Stimulated activated CD4-positive, alpha-beta T cell treated with anti-CD3 and anti-CD28 coated beads, Interleukin-12 subunit alpha, Interleukin-12 subunit beta, amount 100 ng/mL, for 48 hours (primary cell): ENCODE measurements at regions not wholly inside any gene's neighbourhood (a gene's known extent, or its start where the extent isn't known, plus 50 kb on each side); places are given as distances from the start of the nearest gene placed in this dataset.
"Not testable (repeated sequence)": the region's sequence is repeated elsewhere in the genome, so short reads cannot be mapped to it uniquely, and the experiment has no call there.

Experiments
- DNase-seq, 3 donors: peaks; one replicate each; pipeline ENCODE4 v3.0.0-alpha.2; 2020; ENCODE audit warnings: low read depth in 2 of 3, low spot score in 1 of 3

DNA sequence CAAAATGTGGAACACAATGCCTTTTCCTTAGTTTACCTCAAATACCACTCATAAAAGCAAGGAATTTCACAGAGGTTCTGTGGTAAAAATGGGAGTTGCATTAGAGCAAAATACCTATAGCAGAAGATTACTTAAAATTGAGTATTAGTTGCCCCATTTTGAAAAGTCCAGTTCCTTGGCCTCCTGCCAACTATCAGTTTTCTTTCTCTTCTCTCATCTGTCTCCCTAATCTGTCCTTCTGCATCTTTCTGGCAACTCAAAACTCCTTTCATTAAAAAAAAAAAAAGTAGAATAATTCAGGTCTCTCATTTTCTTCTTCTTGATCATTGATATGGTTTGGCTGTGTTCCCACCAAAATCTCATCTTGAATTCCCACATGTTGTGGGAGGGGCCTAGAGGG, 127.3 kb downstream of the ATP23 start:
- DNase-seq: no peak

DNA sequence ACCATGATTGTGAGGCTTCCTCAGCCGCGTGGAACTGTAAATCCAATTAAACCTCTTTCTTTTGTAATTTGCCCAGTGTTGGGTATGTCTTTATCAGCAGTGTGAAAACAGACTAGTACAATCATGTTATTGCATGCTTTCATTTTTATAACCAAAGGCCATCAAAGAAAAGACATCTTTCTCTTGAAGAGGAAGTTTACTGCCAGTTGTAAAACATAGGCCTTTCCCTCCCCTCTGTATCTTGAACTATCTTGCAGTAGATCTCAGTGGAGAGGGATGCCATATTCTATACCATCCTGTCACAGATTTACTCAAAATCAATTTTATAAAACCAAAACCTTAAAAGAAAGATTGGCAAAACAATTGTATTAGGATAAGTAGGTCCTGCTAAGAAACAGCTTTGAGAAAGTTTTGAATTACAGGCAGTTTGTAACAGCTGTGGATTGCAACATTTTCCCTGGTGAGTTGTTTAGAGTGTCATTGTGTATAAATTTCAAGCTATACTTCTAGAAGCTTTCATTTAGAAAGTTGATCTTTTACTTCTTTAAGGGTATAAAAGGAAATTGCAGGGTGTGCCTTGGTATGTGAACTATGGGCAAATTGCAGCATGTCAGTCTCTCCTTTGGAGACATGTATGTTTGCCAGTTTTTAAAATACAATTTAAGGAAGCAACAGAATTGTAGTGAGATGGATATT, 128.0 kb downstream of the ATP23 start:
- DNase-seq: no peak

DNA sequence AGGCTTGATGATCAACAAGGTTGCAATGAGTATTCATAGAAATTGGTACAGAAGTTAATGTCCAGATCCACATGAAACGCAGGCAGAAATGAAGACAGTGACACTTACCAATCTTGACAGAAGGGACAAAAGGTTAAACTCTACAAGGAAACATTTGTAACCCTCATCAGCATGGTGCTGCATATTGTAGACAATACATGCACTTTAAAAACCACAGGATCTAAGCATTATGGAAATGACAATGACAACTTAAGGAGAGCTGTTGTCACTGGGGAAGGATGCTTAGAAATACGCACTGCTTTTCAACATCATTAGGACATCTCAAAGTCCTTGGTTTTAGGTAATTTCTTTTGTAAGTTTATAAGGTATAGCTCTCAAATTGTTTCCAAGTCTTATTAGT, 130.6 kb downstream of the ATP23 start:
- no peak for DNase-seq

DNA sequence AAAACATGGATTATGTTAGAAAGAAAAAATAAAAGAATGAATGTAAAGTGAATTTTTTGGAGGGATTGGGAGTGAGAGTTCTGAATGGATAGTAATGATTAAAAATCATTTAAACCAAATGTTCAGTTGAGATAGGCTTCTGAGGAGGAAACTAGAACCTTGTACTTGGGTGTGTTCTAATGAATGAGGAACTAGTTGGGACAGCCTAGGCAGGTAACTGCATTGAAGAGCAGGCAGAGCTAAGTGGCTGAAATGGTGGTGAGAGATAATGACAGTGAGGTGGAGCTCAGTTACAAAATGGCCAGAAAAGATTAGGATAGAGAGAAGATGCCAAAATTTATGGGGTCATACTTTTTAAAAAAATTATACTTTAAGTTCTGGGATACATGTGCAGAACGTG, 132.9 kb downstream of the ATP23 start:
- DNase-seq: no peak

DNA sequence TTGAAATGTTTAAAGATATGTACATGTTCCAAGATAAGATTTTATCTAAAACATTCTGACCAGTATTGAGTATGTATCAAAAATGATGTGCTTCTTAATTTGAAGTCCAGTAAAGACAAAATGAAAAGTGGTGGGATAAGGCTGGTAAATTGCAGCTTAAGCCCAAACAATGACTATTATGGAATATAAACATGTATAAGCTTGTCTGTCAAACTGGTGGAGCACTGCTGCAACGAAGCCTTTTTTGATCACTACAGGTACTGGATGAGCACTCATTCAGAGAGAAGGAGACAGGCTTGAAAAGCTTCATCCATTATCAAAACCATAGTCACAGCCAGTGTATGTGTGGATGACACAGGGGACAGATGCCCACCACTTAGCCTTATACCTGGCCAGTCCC, 138.4 kb downstream of the ATP23 start:
- no peak for DNase-seq

DNA sequence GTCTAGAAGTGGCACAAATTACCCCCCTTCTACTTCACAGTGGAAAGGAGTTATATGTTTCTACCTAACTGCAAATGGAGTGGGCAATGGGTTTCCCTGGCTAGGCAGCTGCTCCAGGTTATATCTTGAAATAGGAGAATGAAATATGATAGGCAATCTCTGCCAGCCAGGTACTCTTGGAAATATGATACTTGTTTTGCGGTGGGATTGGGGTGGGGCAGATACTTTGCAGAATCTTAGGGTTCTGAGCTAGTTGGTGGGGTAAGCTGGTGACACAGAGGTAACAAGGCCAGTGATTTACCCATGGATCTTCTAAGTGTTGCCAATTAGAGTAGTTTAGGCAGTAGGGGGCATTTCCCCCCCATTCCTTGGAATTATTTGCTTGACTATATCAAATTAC, 140.1 kb downstream of the ATP23 start:
- DNase-seq: no peak

DNA sequence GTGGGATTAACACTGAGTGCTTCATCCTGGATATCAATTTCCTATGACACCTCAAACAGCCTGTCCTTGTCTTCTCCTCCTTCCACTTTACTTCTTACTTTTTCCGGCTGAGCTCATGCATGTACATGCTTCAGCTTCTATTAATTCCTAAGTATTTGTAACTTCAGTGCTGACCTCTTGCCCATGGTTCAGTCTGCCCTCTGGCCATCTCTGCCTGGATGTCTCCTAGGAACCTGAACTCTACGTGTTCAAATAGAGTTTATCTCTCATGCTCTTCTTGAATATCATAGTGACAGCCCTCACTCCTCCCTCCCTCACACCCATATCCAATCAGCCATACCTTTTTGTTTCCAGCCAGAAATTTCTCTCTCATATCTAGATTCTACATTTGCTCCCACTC, 141.6 kb downstream of the ATP23 start:
- DNase-seq: no peak

DNA sequence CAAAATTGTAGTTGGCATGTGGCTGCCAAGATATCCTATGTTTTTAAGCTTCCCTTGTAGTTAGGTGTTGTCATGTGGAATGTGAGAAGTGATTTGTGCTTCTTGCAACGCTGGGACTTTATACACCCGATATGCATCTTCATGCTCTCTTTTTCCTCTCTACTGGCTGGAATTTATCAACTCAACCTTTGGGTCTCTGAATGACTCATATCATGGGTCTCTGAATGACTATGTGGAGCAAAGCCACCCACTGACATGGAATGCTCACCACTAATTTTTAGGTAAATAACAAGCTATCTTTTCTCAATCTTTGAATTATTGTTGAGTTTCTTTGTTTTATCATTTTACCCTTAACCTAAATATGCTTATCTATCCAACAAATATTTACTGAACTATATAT, 144.6 kb downstream of the ATP23 start:
- no peak for DNase-seq

DNA sequence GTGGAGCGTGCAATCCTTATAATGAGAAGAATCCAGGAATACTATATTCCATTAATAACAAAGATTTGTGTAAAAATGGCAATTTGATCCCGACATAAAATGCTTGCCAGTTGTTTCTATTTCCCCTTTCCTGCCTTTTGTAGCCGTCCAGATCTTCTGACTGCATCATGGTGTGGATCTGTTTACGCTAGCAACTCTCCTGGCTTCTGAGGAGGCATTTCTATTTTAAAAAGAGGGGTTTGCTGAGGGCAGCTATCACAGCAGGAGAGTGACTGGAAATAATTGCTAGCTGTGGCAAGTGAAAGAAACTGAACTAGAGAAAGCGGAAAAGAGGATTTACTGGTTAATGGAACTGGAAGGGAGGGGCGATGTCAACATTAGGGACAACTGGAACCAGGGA, 145.6 kb downstream of the ATP23 start:
- DNase-seq: no peak

DNA sequence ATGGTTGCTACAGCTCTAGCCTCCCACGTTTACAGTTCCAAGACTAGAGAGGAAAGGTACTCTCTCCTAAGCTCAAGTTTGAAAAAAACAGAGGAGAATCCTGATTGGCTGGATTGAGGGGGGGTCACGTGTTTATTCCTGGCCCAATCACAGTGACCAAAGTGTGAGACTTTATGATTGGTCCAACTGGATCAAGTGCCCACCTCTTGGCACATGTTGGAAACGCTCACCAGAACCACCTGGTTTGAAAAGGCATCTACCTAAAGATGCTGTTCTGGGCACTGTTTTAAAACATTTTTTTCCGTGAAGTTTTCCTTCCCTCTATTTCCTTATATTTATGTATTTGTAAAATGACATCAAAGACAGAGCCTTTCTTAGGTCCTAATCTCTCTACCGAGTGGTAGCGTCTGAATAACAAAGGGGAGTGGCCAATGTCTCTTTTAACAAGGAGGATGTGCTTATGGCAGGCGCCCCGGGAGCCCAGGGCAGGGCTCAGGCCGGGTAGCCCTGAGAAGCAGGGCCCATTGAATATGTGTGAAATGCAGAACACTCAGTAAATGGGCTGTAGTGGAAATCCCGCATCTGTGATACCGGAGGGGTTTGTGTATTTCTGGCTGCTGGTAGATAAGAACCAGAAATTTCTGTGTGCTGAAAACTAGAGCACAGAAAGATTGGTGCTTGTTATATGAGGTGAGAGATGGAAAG, 146.2 kb downstream of the ATP23 start:
- DNase-seq: no peak

DNA sequence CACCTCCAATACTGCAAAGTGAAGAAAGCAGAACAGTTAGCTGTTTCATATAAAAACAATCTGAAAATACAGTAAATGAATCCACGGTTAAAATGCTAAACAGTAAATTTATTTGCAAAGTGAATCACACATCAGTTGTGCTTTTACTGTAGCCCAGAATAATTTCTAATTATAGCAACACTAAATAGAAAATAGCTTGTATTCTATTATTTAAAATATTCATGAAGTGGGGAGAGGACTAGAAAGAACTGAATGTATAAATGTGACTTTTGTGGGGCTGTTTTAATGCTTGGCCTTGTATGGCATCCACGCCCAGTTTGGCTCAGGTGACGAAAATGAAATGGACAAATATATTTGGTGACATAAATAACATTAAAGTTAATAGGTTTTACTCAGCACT, 148.2 kb downstream of the ATP23 start:
- DNase-seq: no peak

DNA sequence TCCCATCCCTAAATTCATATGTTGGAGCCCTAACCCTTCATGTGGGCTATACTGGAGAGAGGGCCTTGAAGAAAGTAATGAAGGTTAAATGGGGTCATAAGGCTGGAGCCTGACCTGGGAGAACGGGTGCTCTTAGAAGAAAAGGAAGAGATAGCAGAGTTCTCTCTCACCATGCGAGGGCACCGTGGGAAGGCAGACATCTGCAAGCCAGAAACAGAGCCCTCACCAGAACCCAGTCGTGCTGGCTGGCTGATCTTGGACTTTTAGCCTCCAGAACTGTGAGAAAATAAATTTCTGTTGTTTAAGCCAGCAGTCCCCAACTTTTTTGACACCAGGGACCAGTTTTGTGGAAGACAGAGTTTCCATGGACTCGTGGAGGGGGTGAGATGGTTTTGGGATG, 149.3 kb downstream of the ATP23 start:
- no peak for DNase-seq

DNA sequence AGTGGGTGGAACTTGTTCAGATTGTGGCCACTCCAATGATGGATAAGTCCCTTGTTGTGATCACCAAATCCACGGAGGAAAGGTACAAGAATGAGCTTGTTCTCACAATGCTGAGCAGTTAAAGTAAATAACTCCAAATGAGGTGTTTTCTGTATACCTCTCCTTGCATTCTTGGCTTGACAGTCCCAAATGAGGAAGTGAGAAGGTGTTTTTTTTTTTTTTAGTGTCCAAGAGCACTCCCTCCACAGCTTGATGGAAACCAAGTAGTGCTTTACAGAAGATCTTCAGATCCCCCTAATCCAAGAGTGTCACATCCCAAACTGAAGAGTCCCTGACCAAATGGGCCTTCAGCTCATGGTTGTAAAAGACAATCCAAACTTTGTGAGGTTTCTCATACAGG, 153.6 kb downstream of the ATP23 start:
- no peak for DNase-seq

DNA sequence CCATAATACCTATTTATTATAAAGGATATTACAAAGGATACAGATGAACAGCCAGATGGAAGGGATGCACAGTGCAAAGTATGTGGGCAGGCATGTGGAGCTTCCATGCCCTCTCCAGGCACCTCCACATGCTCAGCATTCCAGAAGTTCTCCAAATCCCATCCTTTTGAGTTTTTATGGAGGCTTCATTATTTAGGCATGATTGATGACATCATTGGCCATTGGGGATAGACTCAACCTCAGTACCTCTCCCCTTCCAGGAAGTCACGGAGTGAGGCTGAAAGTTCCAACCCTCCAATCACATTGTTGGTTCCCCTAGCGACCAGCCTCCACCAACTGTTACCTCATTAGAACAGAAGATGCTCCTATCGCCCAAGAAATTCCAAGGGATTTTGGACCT, 156.4 kb downstream of the ATP23 start:
- DNase-seq: no peak

DNA sequence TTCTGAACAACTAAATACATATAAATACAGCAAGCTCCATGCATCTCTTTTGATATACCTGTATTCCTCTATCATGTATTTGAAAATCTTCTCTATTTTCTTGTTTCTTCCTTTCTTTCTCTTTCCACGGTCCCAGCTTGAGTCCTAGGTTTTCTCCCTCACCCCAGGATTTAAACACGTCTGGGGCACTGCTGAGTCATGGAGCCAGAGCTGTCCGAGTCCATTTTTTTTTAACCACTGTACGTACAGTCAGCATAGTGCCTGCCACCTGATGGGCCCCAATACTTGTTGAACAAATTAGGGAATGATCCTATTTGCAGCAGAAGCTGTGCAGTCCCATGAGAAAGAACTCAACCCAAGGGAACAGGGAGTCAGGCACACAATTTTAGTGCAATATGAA, 158.1 kb downstream of the ATP23 start:
- DNase-seq: no peak

DNA sequence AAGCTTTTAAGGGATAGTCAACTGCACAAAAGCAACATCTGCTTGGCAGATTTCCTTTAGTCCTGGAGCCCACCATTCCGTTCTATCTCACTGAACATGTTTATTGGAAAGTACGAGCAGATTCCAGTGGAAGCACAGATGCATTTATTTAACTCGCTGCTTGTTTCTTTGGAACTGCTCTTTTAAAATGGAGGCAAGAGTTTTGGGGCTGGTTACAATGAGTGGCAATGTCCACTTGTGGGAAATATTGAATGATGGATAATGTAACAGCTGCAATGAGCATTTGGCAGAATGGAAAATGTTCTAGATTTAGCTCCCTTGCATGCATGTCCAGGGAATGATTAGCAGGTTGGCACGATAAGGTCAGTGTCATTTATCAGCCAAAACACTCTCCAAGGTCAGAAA, 163.0 kb downstream of the ATP23 start:
- DNase-seq: no peak

DNA sequence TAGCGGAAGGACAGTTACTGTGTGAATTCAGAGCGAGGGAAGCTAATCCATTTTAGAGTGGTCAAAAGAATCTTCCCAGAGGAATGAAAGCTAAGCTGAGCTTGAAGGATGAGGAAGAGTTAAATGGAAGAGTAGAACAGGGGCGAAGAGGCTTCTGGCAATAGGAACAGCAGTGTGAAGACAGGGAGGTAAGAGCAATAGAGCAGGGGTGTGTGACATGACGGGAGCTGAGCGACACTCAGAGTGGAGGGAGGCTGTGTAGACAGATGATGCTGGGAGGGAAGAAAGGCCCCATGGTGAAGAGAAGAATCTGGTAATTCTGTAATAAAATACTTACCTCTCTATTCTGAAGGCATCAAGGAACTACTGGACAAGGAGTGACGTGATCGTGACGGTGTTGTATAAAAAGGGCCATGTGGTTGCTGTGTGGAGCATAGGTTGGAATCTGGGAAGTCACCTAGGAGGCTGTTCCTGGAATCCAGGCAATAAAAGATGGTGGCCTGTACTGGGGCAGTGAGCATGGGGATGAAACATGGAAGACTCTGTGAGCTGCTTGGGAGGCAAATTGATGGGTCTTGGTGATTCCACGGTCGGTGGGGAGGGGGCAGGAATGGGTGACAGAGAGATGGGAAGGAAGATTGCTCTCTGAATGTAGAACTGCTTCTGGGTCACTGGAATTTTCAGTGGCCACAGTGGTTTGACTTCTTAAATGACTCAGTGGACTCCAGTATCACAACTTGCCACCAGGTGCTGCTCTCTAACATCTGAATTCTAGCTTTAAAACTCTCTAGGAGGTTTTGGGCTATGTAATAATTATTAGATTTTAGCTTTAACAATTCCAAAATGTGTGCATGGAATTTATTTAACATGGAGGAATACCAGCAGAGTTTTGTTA, 164.1 kb downstream of the ATP23 start:
- DNase-seq: no peak

DNA sequence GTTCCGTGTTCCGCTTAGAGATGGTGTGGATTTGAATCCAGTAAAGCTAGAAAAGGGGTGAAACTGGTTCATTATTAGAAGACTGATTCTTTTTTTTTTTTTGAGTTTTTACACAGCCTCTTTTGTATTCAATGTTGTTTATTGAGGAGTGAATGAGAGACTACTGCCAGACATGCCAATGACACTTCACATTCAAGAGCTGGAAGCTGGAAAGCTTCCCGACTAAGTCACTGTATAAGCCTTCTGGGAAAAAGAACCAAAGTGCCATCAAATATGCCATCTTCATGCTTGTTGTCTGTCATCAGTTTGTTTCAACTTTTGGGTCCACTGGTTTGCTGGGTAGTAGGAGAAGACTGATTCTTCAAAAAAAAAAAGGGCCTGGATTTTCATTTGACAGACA, 164.8 kb downstream of the ATP23 start:
- DNase-seq: no peak

DNA sequence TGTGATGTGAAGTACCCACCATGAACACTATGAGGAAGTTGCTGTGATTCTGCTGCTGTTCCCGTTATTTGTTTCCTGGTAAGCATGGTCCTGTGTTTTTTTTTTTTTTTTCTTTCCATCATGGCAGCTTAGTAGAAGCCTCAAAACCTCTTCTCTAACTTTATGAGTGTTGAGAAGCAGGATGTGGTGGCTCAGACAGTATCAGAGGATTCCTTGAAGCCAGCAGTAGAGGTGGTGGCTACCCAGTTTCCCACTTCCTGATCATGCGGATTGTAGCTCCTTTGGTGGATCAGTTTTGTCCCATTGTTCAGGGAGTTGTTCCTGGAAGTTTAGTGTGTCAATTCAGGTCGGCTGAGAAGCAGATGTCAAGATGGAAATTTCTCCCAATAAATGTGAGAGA, 175.8 kb downstream of the ATP23 start:
- DNase-seq: no peak

DNA sequence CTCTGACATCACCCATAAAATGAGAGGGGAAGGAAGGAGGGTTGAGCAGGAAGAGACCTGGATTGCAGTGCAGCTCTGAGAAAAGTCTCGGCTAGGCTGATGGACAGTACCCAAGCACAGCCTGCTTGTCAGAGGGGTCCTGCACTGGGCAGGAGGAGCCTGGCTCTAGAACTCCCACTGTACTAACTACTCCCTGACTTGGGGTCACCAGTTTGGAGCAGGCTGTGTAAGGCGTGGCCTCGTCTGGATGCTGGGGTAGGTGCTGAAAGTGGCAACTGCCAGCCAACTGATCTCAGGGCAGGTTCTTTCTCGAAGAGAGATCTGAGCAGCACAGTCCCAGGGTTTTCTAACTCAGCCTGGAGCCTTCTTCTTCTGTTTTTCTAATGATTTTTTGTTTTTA, 176.3 kb downstream of the ATP23 start:
- no peak for DNase-seq

DNA sequence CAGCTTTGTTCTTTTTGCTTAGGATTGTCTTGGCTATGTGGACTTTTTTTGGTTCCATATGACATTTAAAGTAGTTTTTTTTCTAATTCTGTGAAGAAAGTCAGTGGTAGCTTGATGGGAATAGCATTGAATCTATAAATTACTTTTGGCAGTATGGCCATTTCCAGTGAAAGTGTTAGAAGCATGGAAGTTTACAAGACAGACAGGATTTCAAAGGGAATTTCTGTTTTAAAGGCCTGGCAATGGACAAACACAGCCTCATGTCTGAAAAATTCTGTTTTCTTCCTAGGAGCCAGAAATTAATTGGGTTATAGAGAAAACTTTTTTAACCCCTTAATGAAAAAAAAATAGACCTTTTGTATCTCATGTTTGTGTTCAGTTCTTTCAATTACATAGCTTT, 184.4 kb downstream of the ATP23 start:
- DNase-seq: not testable (repeated sequence)
